OCI-LY7 (cell line): ENCODE measurements at regions not wholly inside any gene's neighbourhood (a gene's known extent, or its start where the extent isn't known, plus 50 kb on each side); places are given as distances from the start of the nearest gene placed in this dataset.

ENCODE experiments used
- EZH2phosphoT487 ChIP-seq: fragments of 200-600 bp; sonication (generic); IDR thresholded peaks from 2 replicates; pipeline ENCODE4 v1.6.1; 2018; ENCODE audit warnings: low read depth, borderline replicate concordance, mild to moderate bottlenecking, mixed run types, antibody characterized with exemption, low read length, moderate library complexity, mixed read lengths
- TF ChIP-seq, protein P1 (sequence below): fragments of 200-600 bp; sonication (generic); conservative IDR thresholded peaks from 2 replicates; pipeline ENCODE4 v1.5.1; 2014; ENCODE audit warnings: mild to moderate bottlenecking, antibody characterized with exemption, low read length, moderate library complexity, mixed read lengths

DNA sequence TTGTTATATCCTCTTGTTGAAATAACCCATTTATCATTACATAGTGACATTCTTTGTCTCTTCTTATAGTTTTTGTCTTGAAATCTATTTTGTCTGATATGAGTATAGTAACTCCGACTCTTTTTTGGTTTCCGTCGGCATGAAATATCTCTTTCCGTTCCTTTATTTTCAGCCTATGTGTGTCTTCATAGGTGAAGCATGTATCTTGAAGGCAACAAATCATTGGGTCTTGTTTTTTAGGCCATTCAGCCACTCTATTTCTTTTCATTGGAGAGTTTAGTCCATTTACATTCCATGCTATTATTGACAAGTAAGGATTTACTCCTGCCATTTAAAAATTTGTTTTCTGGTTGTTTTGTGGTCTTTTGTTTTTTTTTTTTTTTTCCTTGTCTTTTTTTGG is 441.9 kb upstream of the KAZN start:
- TF ChIP-seq, protein P1, sequence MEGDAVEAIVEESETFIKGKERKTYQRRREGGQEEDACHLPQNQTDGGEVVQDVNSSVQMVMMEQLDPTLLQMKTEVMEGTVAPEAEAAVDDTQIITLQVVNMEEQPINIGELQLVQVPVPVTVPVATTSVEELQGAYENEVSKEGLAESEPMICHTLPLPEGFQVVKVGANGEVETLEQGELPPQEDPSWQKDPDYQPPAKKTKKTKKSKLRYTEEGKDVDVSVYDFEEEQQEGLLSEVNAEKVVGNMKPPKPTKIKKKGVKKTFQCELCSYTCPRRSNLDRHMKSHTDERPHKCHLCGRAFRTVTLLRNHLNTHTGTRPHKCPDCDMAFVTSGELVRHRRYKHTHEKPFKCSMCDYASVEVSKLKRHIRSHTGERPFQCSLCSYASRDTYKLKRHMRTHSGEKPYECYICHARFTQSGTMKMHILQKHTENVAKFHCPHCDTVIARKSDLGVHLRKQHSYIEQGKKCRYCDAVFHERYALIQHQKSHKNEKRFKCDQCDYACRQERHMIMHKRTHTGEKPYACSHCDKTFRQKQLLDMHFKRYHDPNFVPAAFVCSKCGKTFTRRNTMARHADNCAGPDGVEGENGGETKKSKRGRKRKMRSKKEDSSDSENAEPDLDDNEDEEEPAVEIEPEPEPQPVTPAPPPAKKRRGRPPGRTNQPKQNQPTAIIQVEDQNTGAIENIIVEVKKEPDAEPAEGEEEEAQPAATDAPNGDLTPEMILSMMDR: no peak
- no peak for TF ChIP-seq EZH2phosphoT487
